ENCODE measurements at regions not wholly inside any gene's neighbourhood (a gene's known extent, or its start where the extent isn't known, plus 50 kb on each side); places are given as distances from the start of the nearest gene placed in this dataset.

DNA sequence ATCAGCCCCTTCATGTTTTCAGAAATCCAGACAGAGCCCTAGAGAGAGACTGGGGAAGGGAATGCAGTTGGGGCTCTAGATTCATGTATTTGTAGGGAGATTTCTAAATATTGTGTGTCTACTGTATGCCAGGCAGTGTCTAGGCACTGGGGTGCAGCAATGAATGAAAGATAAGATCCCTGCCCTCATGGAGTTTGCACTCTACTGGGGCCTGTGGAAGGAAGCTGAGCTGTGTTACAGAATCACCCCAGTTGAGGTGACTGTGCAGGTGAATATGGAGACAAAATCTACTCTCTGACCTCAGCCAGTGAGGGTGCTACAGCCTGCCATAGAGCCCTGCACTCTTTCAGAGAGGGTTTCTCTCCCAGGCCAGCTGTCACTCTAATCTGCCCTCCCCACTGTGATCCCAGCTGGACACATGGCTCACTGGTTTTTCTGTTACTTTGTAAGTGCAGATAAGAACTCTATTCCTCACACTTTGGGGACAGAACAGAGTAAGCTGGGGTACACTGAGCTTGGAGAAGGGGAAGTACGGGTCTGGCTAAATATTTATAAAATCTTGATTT lies 69.2 kb upstream of the E2F3 start:
- TF ChIP-seq, protein P1, sequence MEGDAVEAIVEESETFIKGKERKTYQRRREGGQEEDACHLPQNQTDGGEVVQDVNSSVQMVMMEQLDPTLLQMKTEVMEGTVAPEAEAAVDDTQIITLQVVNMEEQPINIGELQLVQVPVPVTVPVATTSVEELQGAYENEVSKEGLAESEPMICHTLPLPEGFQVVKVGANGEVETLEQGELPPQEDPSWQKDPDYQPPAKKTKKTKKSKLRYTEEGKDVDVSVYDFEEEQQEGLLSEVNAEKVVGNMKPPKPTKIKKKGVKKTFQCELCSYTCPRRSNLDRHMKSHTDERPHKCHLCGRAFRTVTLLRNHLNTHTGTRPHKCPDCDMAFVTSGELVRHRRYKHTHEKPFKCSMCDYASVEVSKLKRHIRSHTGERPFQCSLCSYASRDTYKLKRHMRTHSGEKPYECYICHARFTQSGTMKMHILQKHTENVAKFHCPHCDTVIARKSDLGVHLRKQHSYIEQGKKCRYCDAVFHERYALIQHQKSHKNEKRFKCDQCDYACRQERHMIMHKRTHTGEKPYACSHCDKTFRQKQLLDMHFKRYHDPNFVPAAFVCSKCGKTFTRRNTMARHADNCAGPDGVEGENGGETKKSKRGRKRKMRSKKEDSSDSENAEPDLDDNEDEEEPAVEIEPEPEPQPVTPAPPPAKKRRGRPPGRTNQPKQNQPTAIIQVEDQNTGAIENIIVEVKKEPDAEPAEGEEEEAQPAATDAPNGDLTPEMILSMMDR (IDR thresholded peaks at IDR 0.05; ENCODE audit: insufficient read depth, low read length, poor library complexity, severe bottlenecking) = no peak
- no peak for TF ChIP-seq EZH2phosphoT487 (conservative IDR thresholded peaks at IDR 0.05; ENCODE audit: low read length)
